ENCODE measurements at regions not wholly inside any gene's neighbourhood (a gene's known extent, or its start where the extent isn't known, plus 50 kb on each side); places are given as distances from the start of the nearest gene placed in this dataset.

GRCh38 chr14:44701563-44702263 is 194.6 kb upstream of the FSCB start:
- no peak for DNase-seq

- DNase-seq = no peak
These were observed 193.6 kb upstream of the FSCB start for GRCh38 chr14:44700694-44701093.

- no peak for DNase-seq
These were observed 193.1 kb upstream of the FSCB start for GRCh38 chr14:44700184-44700583.

GRCh38 chr14:44699391-44699790 is 192.3 kb upstream of the FSCB start:
- DNase-seq = no peak

- no peak for DNase-seq
These were observed 162.4 kb upstream of the FSCB start for GRCh38 chr14:44669496-44669895.

GRCh38 chr14:44663136-44663535 is 156.1 kb upstream of the FSCB start:
- DNase-seq = no peak

GRCh38 chr14:44662250-44662891 is 155.3 kb upstream of the FSCB start:
- DNase-seq = no peak

- DNase-seq = no peak
These were observed 151.3 kb upstream of the FSCB start for GRCh38 chr14:44658389-44658696.

- DNase-seq = peak; percentile 80
These were observed 150.8 kb upstream of the FSCB start for GRCh38 chr14:44657696-44658388.

- DNase-seq = no peak
These were observed 150.1 kb upstream of the FSCB start for GRCh38 chr14:44657203-44657602.

GRCh38 chr14:44654591-44654990 is 147.5 kb upstream of the FSCB start:
- DNase-seq = no peak

- DNase-seq = peak; percentile 5
These were observed 146.6 kb upstream of the FSCB start for GRCh38 chr14:44653641-44654040.

GRCh38 chr14:44652640-44653039 is 145.6 kb upstream of the FSCB start:
- DNase-seq = no peak

- DNase-seq = no peak
These were observed 142.0 kb upstream of the FSCB start for GRCh38 chr14:44649061-44649460.

GRCh38 chr14:44640416-44640815 is 133.3 kb upstream of the FSCB start:
- peak; percentile 82 for DNase-seq

GRCh38 chr14:44639781-44640385 is 132.8 kb upstream of the FSCB start:
- peak; percentile 13 for DNase-seq

- no peak for DNase-seq
These were observed 127.6 kb upstream of the FSCB start for GRCh38 chr14:44634692-44635091.

- no peak for DNase-seq
These were observed 119.3 kb upstream of the FSCB start for GRCh38 chr14:44626423-44626822.

GRCh38 chr14:44625098-44625497 is 118.0 kb upstream of the FSCB start:
- no peak for DNase-seq

- DNase-seq = no peak
These were observed 113.3 kb upstream of the FSCB start for GRCh38 chr14:44620121-44621019.

GRCh38 chr14:44616204-44616603 is 109.1 kb upstream of the FSCB start:
- no peak for DNase-seq

GRCh38 chr14:44613061-44613712 is 106.1 kb upstream of the FSCB start:
- no peak for DNase-seq
